GM18867 (cell line): ENCODE measurements at regions not wholly inside any gene's neighbourhood (a gene's known extent, or its start where the extent isn't known, plus 50 kb on each side); places are given as distances from the start of the nearest gene placed in this dataset.
"Not testable (repeated sequence)": the region's sequence is repeated elsewhere in the genome, so short reads cannot be mapped to it uniquely, and the experiment has no call there.

ENCODE experiments used
- ATAC-seq: cut with Tn5 transposase; IDR thresholded peaks from one replicate; pipeline ENCODE4 v1.9.1; 2021; ENCODE audit warnings: mild to moderate bottlenecking, moderate library complexity; ENCODE audit not compliant: unreplicated experiment

DNA sequence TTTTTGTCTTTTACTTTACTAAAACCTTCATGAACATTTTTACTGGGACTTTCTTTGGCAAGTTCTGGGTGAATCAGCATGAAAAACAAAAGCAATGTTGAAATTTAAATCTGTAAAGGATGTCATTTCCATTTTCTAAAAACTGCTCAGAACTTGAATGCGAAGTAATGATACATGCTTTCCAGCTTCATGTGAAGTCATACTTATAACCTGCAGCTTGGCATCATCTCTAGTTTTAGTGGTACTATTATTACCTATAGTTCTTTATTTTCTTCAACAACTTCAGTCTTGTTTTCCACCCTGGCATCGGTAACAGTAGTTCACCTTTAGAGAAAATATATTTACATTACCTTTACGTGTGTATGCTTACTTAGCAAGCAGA lies 421.4 kb upstream of the DIPK2B start:
- ATAC-seq, result no peak

- ATAC-seq, result no peak
Observed at GRCh38 chrX:45621376-45622041, 420.8 kb upstream of the DIPK2B start.

DNA sequence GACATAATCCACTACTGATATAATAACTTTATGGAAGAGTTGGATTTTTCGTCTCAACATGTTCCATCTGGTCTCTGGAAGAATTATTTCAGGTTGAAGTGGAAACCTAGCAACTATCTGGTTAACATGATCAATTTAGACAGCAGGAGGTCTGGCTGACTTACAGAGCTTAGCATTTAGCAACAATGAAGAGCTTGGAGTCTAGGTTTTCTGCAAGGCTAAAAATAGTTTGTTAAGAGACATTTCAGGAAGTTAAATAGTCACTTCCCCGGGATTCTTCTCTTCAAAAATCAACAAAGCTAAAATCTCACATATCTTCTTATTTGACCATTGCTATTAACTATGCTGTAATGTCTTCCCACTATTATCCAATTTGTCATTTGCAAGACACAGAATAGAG lies 418.6 kb upstream of the DIPK2B start:
- ATAC-seq, result no peak

- not testable (repeated sequence) for ATAC-seq
Observed at GRCh38 chrX:45615591-45615990, 414.9 kb upstream of the DIPK2B start.

DNA sequence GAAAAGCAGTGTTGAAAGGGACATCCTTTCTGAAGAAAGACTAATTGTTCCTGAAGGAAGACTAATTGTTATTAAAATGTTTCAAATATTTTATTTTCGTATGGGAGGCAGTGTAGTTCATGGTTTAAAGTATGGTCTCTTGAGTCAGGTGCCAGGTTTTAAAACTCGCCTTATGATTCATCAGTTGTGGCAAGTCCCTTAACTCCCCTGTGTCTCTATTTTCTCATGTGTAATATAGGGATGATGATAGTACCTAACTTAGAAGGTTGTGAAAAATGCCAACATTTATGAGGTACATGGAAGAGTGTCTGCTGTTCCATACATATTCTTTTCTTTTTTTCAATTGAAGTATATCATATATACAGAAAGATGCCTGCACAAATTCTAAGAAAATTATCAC lies 414.2 kb upstream of the DIPK2B start:
- ATAC-seq, result no peak

DNA sequence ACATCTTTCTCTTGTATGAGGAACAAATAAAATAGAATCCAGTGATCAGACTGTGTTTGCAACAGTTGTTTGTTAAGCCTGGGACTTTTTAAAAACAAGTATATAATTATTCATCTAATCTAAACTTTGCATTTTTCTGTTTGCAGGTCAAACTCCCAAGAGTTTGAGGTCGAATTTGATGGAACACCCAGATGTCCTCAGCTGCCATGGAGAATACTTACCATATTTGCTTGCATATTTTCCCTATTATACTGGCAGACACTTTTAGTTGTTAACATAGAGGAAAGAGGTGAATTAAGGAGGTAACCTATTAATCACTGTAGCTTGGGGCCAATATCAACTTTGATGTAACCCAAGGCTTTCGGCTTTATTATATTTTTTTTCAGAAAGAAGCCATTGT lies 401.5 kb upstream of the DIPK2B start:
- no peak for ATAC-seq

DNA sequence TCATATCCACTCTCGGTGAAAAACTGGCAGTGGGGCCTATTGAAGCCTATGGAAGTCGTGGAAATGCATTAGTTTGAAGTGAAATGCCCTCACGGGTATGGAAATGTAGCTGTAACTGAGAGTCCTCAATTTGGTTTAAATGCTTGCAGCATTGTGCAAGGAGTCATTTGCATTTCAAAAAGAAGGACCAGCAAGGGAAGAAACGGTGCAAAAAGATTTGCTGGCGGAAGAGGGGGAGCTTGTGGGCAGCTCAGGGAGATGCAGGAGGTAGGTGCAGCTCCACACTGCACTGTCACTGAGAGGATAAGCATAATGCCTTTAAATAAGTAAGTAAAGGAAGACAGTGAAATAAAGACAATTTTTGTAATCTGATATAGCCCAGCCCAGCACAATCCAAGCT lies 400.4 kb upstream of the DIPK2B start:
- ATAC-seq, result no peak

GRCh38 chrX:45598861-45599260 lies 398.2 kb upstream of the DIPK2B start:
- no peak for ATAC-seq

- peak; percentile 66 for ATAC-seq
Observed at GRCh38 chrX:45596188-45596808, 395.6 kb upstream of the DIPK2B start.

GRCh38 chrX:45592101-45592500 lies 391.4 kb upstream of the DIPK2B start:
- ATAC-seq, result no peak

GRCh38 chrX:45591650-45592049 lies 391.0 kb upstream of the DIPK2B start:
- no peak for ATAC-seq

DNA sequence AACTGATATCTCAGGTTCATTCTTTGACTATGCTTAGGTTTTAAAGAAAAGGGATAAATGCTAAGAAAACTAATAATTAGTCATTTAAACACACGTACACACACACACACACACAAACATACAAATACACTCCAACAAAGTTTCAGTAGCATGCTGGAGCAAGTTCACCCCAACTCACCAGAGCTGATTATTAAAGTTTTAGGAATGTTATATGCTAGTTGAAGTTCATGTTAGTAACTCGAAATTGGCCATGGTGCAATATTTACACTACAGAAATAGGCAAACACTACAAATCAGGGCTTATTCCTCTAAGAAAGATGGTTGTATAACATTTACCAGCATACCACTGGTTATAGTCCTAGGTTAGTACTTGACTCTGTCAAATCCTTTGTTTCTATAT lies 384.0 kb upstream of the DIPK2B start:
- no peak for ATAC-seq

- no peak for ATAC-seq
Observed at GRCh38 chrX:45577361-45577760, 376.7 kb upstream of the DIPK2B start.

GRCh38 chrX:45571453-45571852 lies 370.8 kb upstream of the DIPK2B start:
- ATAC-seq, result no peak

GRCh38 chrX:45566456-45566855 lies 365.8 kb upstream of the DIPK2B start:
- ATAC-seq, result no peak

DNA sequence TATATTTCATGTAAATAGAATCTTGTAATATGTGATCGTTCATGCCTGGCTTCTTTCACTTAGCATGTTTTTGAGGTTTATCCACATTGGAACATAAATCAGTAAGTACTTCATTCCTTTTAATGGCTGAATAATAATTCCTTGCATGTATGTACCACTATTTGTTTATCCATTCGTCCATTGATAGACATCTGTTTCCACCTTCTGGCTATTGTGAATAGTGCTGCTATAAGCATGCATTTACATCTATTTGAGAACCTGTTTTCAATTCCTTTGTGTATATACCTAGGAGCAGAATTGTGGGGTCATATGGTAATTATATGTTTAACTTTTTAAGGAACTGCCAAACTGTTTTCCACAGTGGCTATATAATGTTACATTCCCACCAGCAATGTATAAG lies 356.7 kb upstream of the DIPK2B start:
- no peak for ATAC-seq

- ATAC-seq, result no peak
Observed at GRCh38 chrX:45554736-45555135, 354.1 kb upstream of the DIPK2B start.

DNA sequence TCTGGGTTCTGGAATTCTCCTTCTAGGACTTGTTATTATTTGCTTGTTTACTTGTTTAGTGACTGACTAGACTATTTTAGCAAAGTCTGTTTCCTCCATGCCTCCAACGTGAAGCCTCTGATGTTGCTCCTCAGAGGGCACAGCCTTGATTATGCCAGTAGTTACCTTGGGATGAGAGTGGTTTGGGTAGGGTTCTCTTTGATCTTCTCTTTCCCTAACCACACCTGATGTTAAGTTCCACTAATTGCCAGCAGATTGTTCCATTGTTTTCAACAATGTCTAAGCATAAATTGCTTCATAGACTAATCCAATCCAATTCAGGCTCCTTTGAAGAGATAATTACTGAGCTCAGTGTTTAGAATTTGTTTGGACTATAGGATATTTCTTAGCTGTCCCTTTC lies 352.7 kb upstream of the DIPK2B start:
- ATAC-seq, result no peak

GRCh38 chrX:45546697-45547096 lies 346.0 kb upstream of the DIPK2B start:
- not testable (repeated sequence) for ATAC-seq

GRCh38 chrX:45540181-45540580 lies 339.5 kb upstream of the DIPK2B start:
- ATAC-seq, result no peak

DNA sequence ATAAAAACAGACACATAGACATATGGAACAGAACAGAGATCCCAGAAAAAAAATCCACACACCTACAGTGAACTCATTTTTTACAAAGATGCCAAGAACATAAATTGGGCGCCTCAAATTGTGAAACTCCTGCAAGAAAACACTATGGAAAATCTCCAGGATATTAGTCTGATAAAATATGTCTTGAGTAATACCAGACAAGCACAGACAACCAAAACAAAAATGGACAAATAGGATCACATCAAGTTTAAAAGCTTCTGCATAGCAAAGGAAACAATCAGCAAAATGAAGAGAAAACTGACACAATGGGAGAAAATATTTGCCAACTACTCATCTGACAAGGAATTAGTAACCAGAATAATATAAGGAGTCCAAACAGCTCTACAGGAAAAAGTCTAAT lies 337.3 kb upstream of the DIPK2B start:
- no peak for ATAC-seq

GRCh38 chrX:45527834-45528233 lies 327.2 kb upstream of the DIPK2B start:
- no peak for ATAC-seq

DNA sequence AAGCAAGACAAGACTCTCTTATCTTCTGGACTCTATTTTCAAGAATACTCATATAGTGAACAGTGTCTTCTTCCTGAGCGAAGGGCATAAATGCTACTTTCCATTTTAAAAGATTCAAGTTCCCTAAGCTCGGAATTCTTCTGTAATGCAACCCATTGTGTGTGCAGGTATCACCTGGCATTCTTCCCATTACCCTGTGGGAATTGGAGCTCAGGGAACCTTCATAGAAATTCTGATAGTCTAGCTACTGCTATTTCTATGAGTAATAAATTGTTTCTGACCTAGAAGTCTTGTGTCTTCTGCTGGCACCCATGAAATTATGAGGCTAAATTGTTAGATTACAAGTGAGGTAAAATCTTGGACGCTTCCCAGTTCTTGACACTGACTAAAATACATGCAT lies 324.1 kb upstream of the DIPK2B start:
- no peak for ATAC-seq
